ENCODE measurements at regions not wholly inside any gene's neighbourhood (a gene's known extent, or its start where the extent isn't known, plus 50 kb on each side); places are given as distances from the start of the nearest gene placed in this dataset.

GRCh38 chrX:34509394-34509793, 147.7 kb downstream of the TMEM47 start:
- DNase-seq (no peak), ATAC-seq (no peak)
- TF ChIP-seq, protein P1, sequence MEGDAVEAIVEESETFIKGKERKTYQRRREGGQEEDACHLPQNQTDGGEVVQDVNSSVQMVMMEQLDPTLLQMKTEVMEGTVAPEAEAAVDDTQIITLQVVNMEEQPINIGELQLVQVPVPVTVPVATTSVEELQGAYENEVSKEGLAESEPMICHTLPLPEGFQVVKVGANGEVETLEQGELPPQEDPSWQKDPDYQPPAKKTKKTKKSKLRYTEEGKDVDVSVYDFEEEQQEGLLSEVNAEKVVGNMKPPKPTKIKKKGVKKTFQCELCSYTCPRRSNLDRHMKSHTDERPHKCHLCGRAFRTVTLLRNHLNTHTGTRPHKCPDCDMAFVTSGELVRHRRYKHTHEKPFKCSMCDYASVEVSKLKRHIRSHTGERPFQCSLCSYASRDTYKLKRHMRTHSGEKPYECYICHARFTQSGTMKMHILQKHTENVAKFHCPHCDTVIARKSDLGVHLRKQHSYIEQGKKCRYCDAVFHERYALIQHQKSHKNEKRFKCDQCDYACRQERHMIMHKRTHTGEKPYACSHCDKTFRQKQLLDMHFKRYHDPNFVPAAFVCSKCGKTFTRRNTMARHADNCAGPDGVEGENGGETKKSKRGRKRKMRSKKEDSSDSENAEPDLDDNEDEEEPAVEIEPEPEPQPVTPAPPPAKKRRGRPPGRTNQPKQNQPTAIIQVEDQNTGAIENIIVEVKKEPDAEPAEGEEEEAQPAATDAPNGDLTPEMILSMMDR (IDR thresholded peaks at IDR 0.05), result no peak

GRCh38 chrX:34503119-34503518, 154.0 kb downstream of the TMEM47 start:
- Histone ChIP-seq H3K27me3 (ENCODE audit: low read depth) (no peaks in the 10 kb centered on the region), H3K36me3 (no peaks in the 10 kb centered on the region), H3K27ac (no peak overlapping the region), H3K9me3 (no peaks in the 10 kb centered on the region), H3K4me1 (no peaks in the 10 kb centered on the region), H3K4me3 (no peak overlapping the region)
- intact Hi-C loops (cut with DNase I), result no loop called here
- TF ChIP-seq, protein P1 (IDR thresholded peaks at IDR 0.05), result no peak
- ATAC-seq (no peak), DNase-seq (no peak)

More at GRCh38 chrX:34509394-34509793, 147.7 kb downstream of the TMEM47 start:
- no peak overlapping the region for H3K4me3 ChIP-seq
- no peaks in the 10 kb centered on the region for H3K4me1 ChIP-seq
- no peaks in the 10 kb centered on the region for H3K9me3 ChIP-seq
- H3K36me3 ChIP-seq, result no peaks in the 10 kb centered on the region
- intact Hi-C loops (cut with DNase I), result no loop called here
- no peaks in the 10 kb centered on the region for H3K27me3 ChIP-seq (ENCODE audit: low read depth)
- H3K27ac ChIP-seq, result no peak overlapping the region

GRCh38 chrX:34493086-34493485, 164.0 kb downstream of the TMEM47 start:
- Histone ChIP-seq H3K27ac (no peak overlapping the region), H3K4me1 (no peaks in the 10 kb centered on the region), H3K36me3 (no peaks in the 10 kb centered on the region), H3K27me3 (ENCODE audit: low read depth) (no peaks in the 10 kb centered on the region), H3K4me3 (no peak overlapping the region), H3K9me3 (no peaks in the 10 kb centered on the region)
- ATAC-seq (no peak), DNase-seq (no peak)
- intact Hi-C loops (cut with DNase I), result no loop called here
- TF ChIP-seq, protein P1 (IDR thresholded peaks at IDR 0.05), result no peak

GRCh38 chrX:34491126-34491525, 166.0 kb downstream of the TMEM47 start:
- Histone ChIP-seq H3K36me3 (no peaks in the 10 kb centered on the region), H3K27me3 (ENCODE audit: low read depth) (no peaks in the 10 kb centered on the region), H3K9me3 (no peaks in the 10 kb centered on the region), H3K27ac (no peak overlapping the region), H3K4me1 (no peaks in the 10 kb centered on the region), H3K4me3 (no peak overlapping the region)
- no peak for DNase-seq
- TF ChIP-seq, protein P1 (IDR thresholded peaks at IDR 0.05), result no peak
- no peak for ATAC-seq
- intact Hi-C loops (cut with DNase I), result no loop called here

GRCh38 chrX:34487364-34487763, 169.7 kb downstream of the TMEM47 start:
- DNase-seq (no peak), ATAC-seq (no peak)
- TF ChIP-seq, protein P1 (IDR thresholded peaks at IDR 0.05), result no peak
- Histone ChIP-seq H3K36me3 (no peaks in the 10 kb centered on the region), H3K27ac (no peak overlapping the region), H3K27me3 (ENCODE audit: low read depth) (no peaks in the 10 kb centered on the region), H3K9me3 (no peaks in the 10 kb centered on the region), H3K4me1 (no peaks in the 10 kb centered on the region), H3K4me3 (no peak overlapping the region)
- intact Hi-C loops (cut with DNase I), result no loop called here

DNA sequence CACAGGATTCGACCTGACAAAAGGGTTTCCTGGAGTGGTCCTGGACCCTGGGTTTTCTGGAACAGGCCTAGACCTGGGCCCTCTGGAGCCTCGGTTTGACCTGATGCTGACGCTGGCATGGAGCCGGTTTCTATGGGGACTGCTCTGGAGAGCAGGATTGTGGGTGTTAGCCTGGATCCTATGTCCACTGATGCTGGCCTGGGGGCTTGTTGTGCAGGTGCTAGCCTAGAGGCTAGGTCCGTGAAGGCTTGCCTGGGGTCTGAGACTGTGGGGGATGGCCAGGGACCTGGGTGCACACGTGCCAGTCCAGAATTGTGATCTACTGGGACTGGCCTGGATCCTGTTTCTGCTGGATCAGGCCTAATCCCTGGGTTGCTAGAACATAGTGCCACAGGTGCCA, 173.1 kb downstream of the TMEM47 start:
- no peak for ATAC-seq

More for the DNA sequence above, 173.1 kb downstream of the TMEM47 start:
- no peaks in the 10 kb centered on the region for H3K9me3 ChIP-seq
- no peaks in the 10 kb centered on the region for H3K4me1 ChIP-seq
- DNase-seq, result no peak
- intact Hi-C loops (cut with DNase I), result no loop called here
- H3K4me3 ChIP-seq, result no peak overlapping the region
- H3K27me3 ChIP-seq (ENCODE audit: low read depth), result no peaks in the 10 kb centered on the region
- H3K36me3 ChIP-seq, result no peaks in the 10 kb centered on the region
- H3K27ac ChIP-seq, result no peak overlapping the region
- TF ChIP-seq, protein P1 (IDR thresholded peaks at IDR 0.05), result no peak

All from lower lobe of right lung (tissue), 2 donors.